ENCODE measurements at regions not wholly inside any gene's neighbourhood (a gene's known extent, or its start where the extent isn't known, plus 50 kb on each side); places are given as distances from the start of the nearest gene placed in this dataset.
"Not testable (repeated sequence)": the region's sequence is repeated elsewhere in the genome, so short reads cannot be mapped to it uniquely, and the experiment has no call there.

GRCh38 chr2:129819855-129820254, 159.6 kb upstream of the RAB6C start:
- no peak for FAIRE-seq

- FAIRE-seq, result no peak
These were observed 158.6 kb upstream of the RAB6C start for GRCh38 chr2:129820908-129821307.

GRCh38 chr2:129821445-129821844, 158.0 kb upstream of the RAB6C start:
- no peak for FAIRE-seq

- FAIRE-seq, result no peak
These were observed 156.4 kb upstream of the RAB6C start for GRCh38 chr2:129823044-129823443.

GRCh38 chr2:129827311-129828090, 152.0 kb upstream of the RAB6C start:
- FAIRE-seq, result no peak

GRCh38 chr2:129828792-129829191, 150.7 kb upstream of the RAB6C start:
- FAIRE-seq, result no peak

GRCh38 chr2:129829588-129829987, 149.9 kb upstream of the RAB6C start:
- no peak for FAIRE-seq

GRCh38 chr2:129831018-129831417, 148.4 kb upstream of the RAB6C start:
- no peak for FAIRE-seq

- FAIRE-seq, result not testable (repeated sequence)
These were observed 146.0 kb upstream of the RAB6C start for GRCh38 chr2:129833465-129833864.

- FAIRE-seq, result no peak
These were observed 132.4 kb upstream of the RAB6C start for GRCh38 chr2:129847043-129847442.

- peak; percentile 77 for FAIRE-seq
These were observed 129.8 kb upstream of the RAB6C start for GRCh38 chr2:129849559-129850160.

GRCh38 chr2:129857200-129857599, 122.3 kb upstream of the RAB6C start:
- no peak for FAIRE-seq

GRCh38 chr2:129859175-129859574, 120.3 kb upstream of the RAB6C start:
- FAIRE-seq, result no peak

- FAIRE-seq, result no peak
These were observed 119.4 kb upstream of the RAB6C start for GRCh38 chr2:129860088-129860487.

GRCh38 chr2:129861666-129862288, 117.7 kb upstream of the RAB6C start:
- no peak for FAIRE-seq

- FAIRE-seq, result no peak
These were observed 116.8 kb upstream of the RAB6C start for GRCh38 chr2:129862668-129863067.

GRCh38 chr2:129863350-129863749, 116.1 kb upstream of the RAB6C start:
- no peak for FAIRE-seq

- no peak for FAIRE-seq
These were observed 114.7 kb upstream of the RAB6C start for GRCh38 chr2:129864719-129865118.

- no peak for FAIRE-seq
These were observed 113.5 kb upstream of the RAB6C start for GRCh38 chr2:129865976-129866375.

GRCh38 chr2:129866391-129866790, 113.1 kb upstream of the RAB6C start:
- no peak for FAIRE-seq

GRCh38 chr2:129868151-129868550, 111.3 kb upstream of the RAB6C start:
- no peak for FAIRE-seq

- FAIRE-seq, result no peak
These were observed 108.7 kb upstream of the RAB6C start for GRCh38 chr2:129870685-129871241.

GRCh38 chr2:129872446-129872845, 107.0 kb upstream of the RAB6C start:
- no peak for FAIRE-seq

GRCh38 chr2:129876541-129876940, 102.9 kb upstream of the RAB6C start:
- no peak for FAIRE-seq
